ENCODE measurements at regions not wholly inside any gene's neighbourhood (a gene's known extent, or its start where the extent isn't known, plus 50 kb on each side); places are given as distances from the start of the nearest gene placed in this dataset.

GRCh38 chr13:78382491-78382890 lies 220.9 kb downstream of the POU4F1 start:
- ATAC-seq (ENCODE audit: low read depth), result no peak
- ChIA-PET CTCF (no interaction called here), POLR2A (no interaction called here)
- intact Hi-C loops (cut with micrococcal nuclease), result no loop called here
- no peak overlapping the region for H3K27ac Mint-ChIP-seq
- no peaks in the 10 kb centered on the region for H3K36me3 Mint-ChIP-seq (ENCODE audit: low read depth)
- H3K27me3 Mint-ChIP-seq, result no peaks in the 10 kb centered on the region
- no peak overlapping the region for H3K4me3 Mint-ChIP-seq
- no peak for DNase-seq
- H3K4me1 Mint-ChIP-seq, result no peaks in the 10 kb centered on the region
- no peaks in the 10 kb centered on the region for H3K9me3 Mint-ChIP-seq
- TF ChIP-seq CTCF (IDR thresholded peaks at IDR 0.05), result no peak

GRCh38 chr13:78376822-78377221 lies 226.5 kb downstream of the POU4F1 start:
- ChIA-PET CTCF (no interaction called here), POLR2A (no interaction called here)
- TF ChIP-seq CTCF (IDR thresholded peaks at IDR 0.05), result no peak
- Mint-ChIP-seq H3K27ac (no peak overlapping the region), H3K4me1 (no peaks in the 10 kb centered on the region), H3K4me3 (no peak overlapping the region), H3K36me3 (ENCODE audit: low read depth) (no peaks in the 10 kb centered on the region), H3K9me3 (no peaks in the 10 kb centered on the region), H3K27me3 (no peaks in the 10 kb centered on the region)
- no peak for DNase-seq
- ATAC-seq (ENCODE audit: low read depth), result no peak
- intact Hi-C loops (cut with micrococcal nuclease), result no loop called here

- CTCF ChIA-PET, result no interaction called here
- intact Hi-C loops (cut with micrococcal nuclease), result no loop called here
- DNase-seq, result no peak
- Mint-ChIP-seq H3K27me3 (no peaks in the 10 kb centered on the region), H3K4me1 (no peaks in the 10 kb centered on the region), H3K27ac (no peak overlapping the region), H3K9me3 (no peaks in the 10 kb centered on the region), H3K36me3 (ENCODE audit: low read depth) (no peaks in the 10 kb centered on the region), H3K4me3 (no peak overlapping the region)
- POLR2A ChIA-PET, result no interaction called here
- ATAC-seq (ENCODE audit: low read depth), result no peak
- no peak for TF ChIP-seq CTCF (IDR thresholded peaks at IDR 0.05)
Observed at GRCh38 chr13:78376033-78376432, 227.3 kb downstream of the POU4F1 start.

- DNase-seq (no peak), ATAC-seq (ENCODE audit: low read depth) (no peak)
- Mint-ChIP-seq H3K27me3 (no peaks in the 10 kb centered on the region), H3K36me3 (ENCODE audit: low read depth) (no peaks in the 10 kb centered on the region), H3K27ac (no peak overlapping the region), H3K4me3 (no peak overlapping the region), H3K4me1 (no peaks in the 10 kb centered on the region), H3K9me3 (no peaks in the 10 kb centered on the region)
- ChIA-PET CTCF (no interaction called here), POLR2A (no interaction called here)
- intact Hi-C loops (cut with micrococcal nuclease), result no loop called here
- no peak for TF ChIP-seq CTCF (IDR thresholded peaks at IDR 0.05)
Observed at GRCh38 chr13:78372581-78372980, 230.8 kb downstream of the POU4F1 start.

GRCh38 chr13:78370231-78370630 lies 233.1 kb downstream of the POU4F1 start:
- CTCF ChIA-PET, result no interaction called here
- no peaks in the 10 kb centered on the region for H3K9me3 Mint-ChIP-seq
- no peak overlapping the region for H3K27ac Mint-ChIP-seq
- TF ChIP-seq CTCF (IDR thresholded peaks at IDR 0.05), result no peak
- H3K27me3 Mint-ChIP-seq, result no peaks in the 10 kb centered on the region
- ATAC-seq (ENCODE audit: low read depth), result no peak
- POLR2A ChIA-PET, result no interaction called here
- no peaks in the 10 kb centered on the region for H3K4me1 Mint-ChIP-seq
- DNase-seq, result no peak
- H3K4me3 Mint-ChIP-seq, result no peak overlapping the region
- H3K36me3 Mint-ChIP-seq (ENCODE audit: low read depth), result no peaks in the 10 kb centered on the region
- intact Hi-C loops (cut with micrococcal nuclease), result no loop called here
